PC-3 (cell line): ENCODE measurements at regions not wholly inside any gene's neighbourhood (a gene's known extent, or its start where the extent isn't known, plus 50 kb on each side); places are given as distances from the start of the nearest gene placed in this dataset.

Experiments
- EZH2 ChIP-seq: fragments of 300-600 bp; sonication (generic); IDR thresholded peaks from one replicate; pipeline ENCODE4 v1.6.1; 2017; ENCODE audit warnings: antibody characterized with exemption, mild to moderate bottlenecking, low read length; ENCODE audit not compliant: unreplicated experiment
- EZH2phosphoT487 ChIP-seq: fragments of 300-600 bp; sonication (generic); IDR thresholded peaks from 2 replicates; pipeline ENCODE4 v1.6.1; 2018; ENCODE audit warnings: mild to moderate bottlenecking, antibody characterized with exemption, low read length, borderline replicate concordance
- TF ChIP-seq, protein P1 (sequence below): fragments of 300-600 bp; sonication (generic); conservative IDR thresholded peaks from 2 replicates; pipeline ENCODE4 v1.5.1; 2017; ENCODE audit warnings: antibody characterized with exemption, low read depth, mild to moderate bottlenecking, low read length

DNA sequence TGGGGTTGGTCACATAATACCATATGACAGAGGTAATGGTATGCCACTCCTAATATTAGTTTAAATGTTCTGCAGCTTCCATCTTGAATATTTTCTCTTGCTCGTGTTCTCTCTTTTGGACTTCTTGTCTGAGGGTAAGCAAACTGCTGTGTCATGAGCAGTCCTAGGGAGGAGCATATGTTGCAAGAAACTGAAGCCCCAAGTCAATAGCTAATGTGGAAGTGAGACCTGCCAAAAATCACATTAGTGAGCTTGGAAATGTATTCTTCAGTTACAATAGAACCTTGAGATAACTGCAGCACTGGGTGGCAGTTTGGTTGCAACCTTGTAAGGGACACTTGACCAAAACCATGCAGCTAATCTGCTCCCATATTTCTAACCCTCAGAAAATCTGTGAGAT, 178.2 kb upstream of the IMPG1 start:
- TF ChIP-seq, protein P1, sequence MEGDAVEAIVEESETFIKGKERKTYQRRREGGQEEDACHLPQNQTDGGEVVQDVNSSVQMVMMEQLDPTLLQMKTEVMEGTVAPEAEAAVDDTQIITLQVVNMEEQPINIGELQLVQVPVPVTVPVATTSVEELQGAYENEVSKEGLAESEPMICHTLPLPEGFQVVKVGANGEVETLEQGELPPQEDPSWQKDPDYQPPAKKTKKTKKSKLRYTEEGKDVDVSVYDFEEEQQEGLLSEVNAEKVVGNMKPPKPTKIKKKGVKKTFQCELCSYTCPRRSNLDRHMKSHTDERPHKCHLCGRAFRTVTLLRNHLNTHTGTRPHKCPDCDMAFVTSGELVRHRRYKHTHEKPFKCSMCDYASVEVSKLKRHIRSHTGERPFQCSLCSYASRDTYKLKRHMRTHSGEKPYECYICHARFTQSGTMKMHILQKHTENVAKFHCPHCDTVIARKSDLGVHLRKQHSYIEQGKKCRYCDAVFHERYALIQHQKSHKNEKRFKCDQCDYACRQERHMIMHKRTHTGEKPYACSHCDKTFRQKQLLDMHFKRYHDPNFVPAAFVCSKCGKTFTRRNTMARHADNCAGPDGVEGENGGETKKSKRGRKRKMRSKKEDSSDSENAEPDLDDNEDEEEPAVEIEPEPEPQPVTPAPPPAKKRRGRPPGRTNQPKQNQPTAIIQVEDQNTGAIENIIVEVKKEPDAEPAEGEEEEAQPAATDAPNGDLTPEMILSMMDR = no peak
- TF ChIP-seq EZH2phosphoT487 (no peak), EZH2 (no peak)
